Fibroblast of skin of right biceps (primary cell): ENCODE measurements at regions not wholly inside any gene's neighbourhood (a gene's known extent, or its start where the extent isn't known, plus 50 kb on each side); places are given as distances from the start of the nearest gene placed in this dataset.

Experiments used
- DNase-seq: peaks from one replicate; pipeline ENCODE4 v3.0.0-alpha.2; 2013

DNA sequence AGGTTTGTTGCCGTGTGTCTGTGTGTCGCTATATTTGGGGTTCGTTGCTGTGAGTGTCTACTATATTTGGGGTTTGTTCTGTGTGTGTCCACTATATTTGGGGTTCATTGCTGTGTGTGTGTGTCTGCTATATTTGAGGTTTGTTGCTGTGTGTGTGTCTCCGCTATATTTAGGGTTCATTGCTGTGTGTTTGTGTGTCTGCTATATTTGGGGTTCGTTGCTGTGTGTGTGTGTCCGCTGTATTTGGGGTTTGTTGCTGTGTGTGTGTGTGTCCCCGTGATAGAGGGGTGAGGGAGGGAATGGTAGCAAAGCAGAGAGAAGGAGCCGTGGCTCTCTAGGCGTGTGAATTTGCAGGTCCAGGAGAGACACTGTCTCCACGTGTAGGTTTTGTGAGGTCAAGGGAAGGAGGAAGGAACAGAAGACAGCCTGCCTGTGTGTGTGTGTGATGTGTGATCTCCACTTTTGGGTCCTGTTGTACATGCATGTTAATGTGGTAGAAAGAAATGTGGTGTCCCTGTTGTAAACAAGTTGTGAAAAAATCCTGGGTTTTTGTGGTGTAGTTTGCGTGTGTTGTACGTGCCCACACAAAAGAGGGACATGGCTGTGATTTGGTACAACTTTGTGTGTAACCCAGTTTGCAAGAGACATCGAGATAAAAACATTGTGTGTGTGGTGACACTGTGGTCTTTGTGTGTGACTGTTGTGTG is 56.3 kb upstream of the ECE1 start:
- no peak for DNase-seq

- no peak for DNase-seq
Measured at GRCh38 chr1:21344750-21345443, 54.6 kb upstream of the ECE1 start.

- DNase-seq = no peak
Measured at GRCh38 chr1:21344098-21344749, 54.0 kb upstream of the ECE1 start.

DNA sequence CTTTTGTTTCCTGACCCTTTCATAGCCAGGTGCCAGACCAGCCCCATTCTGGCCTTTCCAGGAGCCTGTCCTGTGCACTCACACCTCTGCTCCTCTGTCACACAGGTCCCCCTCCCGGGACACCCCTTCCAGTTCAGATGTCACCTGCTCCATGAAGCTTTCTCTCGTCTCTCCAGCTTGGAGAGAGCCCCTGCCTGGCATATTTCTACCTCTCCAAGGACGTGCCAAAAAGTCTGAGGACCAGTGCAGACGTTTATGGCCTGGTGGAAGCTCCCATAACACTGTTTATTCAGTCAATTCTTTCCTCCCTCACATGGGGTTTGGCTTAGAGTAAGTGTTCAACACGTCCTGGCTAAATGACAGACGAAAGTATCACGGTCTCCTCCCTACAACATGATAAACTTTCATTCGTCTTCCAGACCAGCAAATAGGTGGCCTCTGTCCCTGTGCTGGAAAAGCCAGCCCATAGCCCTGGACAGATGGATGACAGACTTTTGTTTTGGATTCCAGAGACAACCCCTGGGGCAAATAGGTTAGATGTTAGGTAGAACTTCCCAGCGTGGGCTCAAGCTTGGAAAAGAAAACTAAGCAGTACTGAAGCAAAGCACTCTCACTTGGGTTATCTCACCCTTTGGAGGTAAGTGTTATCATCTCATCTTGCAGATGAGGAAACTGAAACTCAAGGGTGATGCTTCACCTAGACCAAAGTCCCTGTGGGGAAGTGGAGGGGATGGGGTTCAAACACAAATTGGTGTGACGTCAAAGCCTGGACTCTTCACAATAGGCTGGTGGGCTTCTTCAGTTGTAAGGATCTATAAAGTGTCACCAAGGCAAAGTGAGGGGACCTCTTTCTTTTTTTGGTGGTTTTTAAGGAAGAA is 52.9 kb upstream of the ECE1 start:
- DNase-seq = no peak

GRCh38 chr1:21341517-21342078 is 51.3 kb upstream of the ECE1 start:
- DNase-seq = no peak

DNA sequence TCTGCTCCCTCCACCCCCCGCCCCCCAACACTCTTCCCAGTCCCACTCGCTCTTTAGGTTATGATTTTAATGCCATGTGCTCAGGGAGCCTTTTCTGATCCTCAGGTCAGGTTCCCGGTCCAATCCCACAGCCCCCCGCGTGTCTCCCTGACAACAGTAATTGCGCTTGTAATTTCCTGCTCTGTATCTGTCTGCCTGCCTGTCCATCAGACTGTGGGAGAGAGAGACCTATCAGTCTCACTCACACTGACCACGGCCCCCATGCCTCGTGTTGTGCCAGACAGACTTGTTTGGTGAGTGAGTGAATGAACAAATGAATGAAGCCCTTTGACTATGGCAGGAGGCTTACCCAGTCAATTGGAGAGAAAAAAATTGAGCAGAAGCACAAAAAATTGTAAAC is 50.8 kb upstream of the ECE1 start:
- DNase-seq = no peak

DNA sequence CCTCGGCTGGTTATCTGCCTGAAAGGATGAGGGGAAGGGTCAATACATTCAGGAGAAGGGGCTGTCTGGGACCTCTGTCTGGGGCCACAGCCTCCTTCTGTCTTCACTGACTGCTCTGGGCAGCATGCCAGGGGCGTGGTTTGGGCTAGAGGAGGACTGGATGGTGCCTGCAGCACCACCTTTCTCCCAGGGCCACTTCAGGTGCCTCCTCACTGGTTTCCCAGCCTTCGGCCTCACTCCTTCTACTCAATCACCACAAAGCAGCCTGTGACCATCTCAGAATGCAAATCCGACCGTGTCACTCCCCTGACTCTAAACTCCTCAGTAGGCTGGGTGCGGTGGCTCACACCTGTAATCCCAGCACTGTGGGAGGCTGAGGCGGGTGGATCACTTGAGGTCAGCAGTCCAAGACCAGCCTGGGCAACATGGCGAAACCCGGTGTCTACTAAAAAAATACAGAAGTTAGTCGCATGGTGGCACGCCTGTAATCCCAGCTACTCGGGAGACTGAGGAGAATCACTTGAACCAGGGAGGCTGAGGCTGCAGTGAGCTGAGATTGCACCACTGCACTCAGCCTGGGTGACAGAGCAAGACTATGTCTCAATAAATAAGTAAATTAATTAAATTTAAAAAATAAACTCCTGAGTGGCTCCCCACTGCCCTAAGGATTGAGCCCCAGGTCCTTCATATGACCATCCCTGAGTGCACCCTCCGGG is 50.1 kb upstream of the ECE1 start:
- DNase-seq = no peak
